Endothelial cell of hepatic sinusoid (primary cell): ENCODE measurements at regions not wholly inside any gene's neighbourhood (a gene's known extent, or its start where the extent isn't known, plus 50 kb on each side); places are given as distances from the start of the nearest gene placed in this dataset.
"Not testable (repeated sequence)": the region's sequence is repeated elsewhere in the genome, so short reads cannot be mapped to it uniquely, and the experiment has no call there.

Source experiments
- in situ Hi-C: cut with HindIII; loops from 2 replicates; pipeline ENCODE4 v1.10.0; 2017; ENCODE audit warnings: low sequenced_read_pairs

DNA sequence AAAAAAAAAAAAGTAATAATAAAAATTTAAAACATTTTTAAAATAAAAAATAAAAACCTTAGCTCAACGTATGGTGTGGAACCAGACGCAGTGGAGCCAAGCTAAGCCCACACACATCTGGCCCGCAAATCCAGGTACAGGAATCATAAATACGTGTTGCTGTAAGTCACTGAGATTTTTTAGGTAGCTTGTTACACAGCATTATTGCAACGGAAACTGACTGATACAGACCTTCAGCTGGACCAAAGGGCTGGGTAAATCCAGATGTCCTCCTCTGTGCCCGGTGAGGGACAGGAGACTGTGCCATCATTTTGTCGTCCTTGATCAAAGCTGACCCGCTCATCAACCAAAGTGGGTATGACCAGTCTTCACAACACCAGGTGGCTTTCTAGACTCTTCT is 104.9 kb downstream of the TMEM130 start:
- in situ Hi-C loops: loop anchor here (5.0 to 10.0 kb wide), 3 partner anchors 42 to 90 kb away; no protein-coding TSS in a partner anchor

DNA sequence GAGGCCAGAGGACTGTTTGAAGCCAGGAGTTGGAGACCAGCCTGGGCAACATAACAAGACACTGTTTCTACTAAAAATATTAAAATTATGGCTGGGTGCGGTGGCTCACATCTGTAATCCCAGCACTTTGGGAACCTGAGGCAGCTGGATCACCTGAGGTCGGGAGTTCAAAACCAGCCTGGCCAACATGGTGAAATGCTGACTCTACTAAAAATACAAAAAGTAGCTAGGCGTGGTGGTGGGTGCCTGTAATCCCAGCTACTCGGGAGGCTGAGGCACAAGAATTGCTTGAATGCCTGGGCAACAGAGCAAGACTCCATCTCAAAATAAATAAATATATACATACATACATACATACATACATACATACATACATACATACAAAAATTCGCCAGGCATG is 99.7 kb downstream of the TMEM130 start:
- in situ Hi-C loops: not testable (repeated sequence)

DNA sequence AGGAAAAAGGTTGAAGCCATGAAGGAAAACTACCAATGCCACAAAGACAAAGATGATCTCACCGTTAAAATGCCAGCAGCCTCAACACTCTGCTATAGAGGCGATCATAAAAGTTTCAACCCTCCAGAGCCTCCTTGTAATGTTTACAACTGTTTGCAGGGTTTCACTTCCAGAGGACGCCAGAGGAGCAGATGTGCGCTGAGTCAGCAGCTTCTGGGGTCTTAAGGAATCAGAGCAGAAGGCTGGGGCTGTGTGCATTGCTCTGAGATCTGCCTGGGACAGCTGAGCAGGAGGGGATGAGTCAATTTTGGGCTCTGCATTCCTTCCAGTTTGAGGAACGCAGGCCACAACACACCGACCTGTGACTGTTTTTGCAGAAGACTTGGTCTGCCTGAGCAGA is 98.3 kb downstream of the TMEM130 start:
- in situ Hi-C loops: no loop called here

DNA sequence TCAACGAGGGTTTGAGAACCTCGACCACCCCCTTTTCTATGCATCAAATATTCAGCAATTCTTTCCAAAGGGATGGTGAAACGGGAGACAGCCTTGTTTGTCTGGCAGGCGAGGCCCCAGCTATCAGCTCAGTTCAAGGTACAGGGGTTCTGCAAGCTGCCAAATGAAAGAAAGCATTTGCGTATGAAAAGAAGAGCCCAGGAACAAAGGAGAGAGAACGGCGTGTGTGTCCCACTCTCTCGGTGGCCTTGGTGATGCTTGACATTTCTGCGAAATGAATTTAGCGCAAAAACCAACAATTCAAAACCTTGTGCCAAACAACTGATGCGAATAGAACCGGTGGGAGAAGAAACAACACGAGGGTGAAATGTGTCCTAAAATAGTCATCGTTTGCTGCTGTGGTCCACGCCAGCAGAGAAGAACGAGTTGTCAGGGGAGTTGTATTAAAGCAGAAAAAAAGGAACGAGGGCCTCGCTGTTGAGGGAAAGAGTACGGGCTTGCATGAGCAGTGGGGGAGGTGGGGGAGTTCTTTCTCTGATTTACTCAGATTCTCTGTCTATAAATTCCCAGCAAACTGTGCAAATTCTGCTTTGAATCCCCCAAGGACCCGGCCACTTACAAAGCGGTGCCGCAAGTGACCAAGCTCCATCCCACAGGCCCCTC is 97.7 kb downstream of the TMEM130 start:
- in situ Hi-C loops: no loop called here

DNA sequence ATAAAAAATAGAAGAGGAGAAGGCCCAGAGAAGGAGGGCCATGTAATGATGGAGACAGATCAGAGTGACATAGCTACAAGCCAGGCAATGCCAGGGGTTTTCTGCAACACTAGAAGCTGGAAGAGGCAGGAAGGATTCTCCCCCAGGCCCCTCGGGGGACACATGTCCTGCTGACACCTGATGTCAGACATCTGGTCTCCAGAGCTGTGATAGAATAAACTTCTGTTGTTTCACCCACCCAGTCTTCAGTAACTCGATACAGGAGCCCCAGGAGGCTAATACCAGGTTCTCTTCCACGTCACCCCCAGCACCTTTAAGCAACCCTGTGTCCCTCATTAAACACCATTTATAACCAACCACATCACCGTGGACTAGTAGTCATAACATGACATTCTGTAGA is 94.9 kb downstream of the TMEM130 start:
- in situ Hi-C loops: no loop called here

DNA sequence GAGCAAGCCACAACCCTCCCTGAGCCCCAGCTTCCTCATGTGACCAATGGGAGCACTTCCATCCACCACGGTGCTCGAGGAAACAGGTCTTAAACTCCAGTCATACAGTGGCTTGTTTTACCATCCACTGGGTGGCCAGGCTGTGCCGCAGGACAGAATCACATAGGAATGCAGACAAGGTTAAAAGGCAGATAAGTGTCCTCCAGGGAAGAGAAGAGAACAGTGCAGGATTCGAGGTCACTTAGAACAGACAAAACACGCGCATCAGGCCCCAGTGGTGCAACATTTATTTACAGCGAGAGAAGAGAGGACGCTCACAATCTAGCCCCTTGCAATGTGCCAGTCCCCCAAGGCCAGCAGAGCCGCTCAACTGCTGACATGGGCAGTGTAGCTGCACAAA is 92.8 kb downstream of the TMEM130 start:
- in situ Hi-C loops: no loop called here

DNA sequence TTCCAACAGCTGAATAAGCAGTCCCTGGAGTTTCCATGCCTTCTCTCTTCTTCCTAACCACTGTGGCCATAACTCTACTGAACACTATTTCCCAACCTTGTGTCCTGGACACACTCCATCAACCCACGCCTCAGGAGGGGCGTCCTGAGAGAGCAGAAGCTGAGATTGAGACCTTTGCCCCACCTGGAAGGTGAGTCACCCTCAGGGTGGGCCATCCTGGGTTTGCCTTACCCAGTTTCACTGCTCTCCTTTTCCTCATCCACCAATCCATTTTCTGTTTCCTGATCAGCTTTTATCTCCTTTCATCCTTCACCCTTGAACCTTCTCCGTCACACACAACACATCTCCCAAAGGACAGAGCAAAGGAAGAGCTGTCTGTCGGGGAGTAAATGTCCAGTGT is 91.4 kb downstream of the TMEM130 start:
- in situ Hi-C loops: no loop called here

DNA sequence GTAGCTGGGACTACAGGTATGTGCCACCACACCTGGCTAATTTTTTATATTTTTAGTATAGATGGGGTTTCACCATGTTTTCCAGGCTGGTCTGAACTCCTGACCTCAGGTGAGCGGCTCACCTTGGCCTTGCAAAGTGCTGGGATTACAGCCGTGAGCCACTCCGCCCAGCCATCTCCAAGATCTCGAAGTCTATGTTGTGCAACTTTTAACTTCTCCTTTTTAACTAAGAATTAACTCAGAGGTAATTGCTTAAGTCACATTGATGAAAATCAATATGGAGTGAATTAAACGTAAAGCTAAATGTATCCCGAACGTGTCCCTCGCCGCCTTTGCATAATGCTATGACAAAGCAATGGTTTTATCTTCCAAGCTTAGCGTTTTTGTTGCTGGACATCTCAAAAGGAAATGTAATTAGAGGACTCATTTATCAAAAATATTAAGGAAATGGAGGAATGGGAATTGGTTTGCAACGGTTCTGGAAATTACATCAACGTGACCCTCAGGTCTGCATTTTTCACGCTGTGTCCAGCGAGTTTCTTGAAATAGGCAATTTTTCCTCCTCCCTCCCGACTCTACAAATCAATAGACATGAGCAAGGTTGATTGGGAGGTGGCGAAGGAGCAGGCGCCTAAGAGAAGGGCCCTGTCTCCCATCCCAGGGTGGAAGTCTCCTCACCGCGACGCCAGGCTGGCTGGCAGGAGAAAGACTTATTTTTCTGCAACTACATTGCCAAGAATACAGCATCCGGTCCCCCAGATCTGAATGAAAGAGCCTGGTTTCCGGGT is 89.8 kb downstream of the TMEM130 start:
- in situ Hi-C loops: no loop called here

DNA sequence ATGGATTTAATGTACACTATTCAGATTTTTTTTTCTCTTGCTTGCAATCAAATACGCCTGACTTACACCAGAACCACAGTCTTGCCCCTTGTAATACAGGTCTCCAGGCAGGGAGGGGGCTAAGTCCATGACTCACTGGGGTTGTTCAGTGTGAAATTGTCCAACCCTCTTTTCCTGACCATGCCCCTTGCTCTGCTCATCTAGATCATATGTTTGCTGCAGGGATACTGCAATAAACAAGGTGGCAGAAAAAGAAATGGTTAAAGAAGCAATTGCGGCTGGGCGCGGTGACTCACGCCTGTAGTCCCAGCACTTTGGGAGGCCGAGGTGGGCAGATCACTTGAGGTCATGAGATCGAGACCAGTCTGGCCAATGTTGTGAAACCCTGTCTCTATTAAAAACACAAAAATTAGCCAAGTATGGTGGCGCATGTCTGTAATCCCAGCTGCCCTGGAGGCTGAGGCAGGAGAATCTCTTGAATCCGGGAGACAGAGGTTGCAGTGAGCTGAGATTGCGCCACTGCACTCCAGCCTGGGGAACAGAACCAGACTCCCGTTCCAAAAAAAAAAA is 85.5 kb downstream of the TMEM130 start:
- in situ Hi-C loops: no loop called here

DNA sequence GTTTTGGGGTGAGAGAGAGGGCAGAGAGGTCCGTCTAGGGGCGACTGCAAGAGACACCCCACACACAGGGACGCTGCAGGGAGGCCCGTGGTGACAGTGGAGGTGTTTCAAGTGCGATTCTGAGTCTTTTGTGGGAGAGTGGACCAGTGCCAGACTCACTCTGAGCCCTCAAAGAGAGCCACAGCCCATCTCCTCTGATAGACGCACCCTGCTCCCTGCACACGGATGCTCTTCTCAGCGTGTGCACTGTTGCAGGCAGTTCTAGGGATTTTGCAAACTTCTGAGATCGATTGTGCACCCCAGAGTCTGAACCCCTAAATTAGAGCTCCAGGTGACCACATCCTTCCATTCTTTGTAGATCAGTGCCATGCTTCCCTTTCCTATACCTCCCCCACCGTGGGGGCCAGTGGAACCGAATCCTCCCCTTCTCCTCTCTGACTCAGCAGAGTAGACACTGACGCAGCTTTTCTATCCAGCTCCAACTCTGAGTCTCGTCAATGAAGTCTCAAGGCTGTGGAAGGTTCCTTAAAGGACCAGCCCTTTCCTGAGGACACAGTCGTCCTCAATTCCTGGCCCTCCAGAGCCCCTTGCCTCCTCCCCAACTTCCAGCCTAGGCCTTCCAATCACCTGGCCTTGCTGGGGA is 83.8 kb downstream of the TMEM130 start:
- in situ Hi-C loops: no loop called here

DNA sequence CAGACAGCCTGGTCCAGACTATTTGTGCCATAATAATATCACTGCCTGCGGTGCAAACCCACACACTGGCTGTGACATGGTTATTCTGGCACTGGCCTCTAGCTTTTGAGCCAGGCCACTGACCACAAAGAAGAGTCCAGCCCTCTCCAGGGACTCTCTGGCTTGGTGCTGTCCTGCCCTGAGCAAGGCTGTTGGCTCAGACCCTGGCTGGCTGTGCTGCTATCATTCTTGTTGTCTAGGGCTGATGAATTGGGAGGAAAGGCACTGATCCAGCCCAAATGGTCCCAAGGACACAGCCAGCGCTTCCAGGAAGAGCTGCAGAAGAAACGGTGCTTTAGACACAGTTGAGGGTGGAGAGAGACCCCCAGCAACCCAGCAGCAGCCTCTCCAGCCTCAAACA is 80.8 kb downstream of the TMEM130 start:
- in situ Hi-C loops: no loop called here

DNA sequence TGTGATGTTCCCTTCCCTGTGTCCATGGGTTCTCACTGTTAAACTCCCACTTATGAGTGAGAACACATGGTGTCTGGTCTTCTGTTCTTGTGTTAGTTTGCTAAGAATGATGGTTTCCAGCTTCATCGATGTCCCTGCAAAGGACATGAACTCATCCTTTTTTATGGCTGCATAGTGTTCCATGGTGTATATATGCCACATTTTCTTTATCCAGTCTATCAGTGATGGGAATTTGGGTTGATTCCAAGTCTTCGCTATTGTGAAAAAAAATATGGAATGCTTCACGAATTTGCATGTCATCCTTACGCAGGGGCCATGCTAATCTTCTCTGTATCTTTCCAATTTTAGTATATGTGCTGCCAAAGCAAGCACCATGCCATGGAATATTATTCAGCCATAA is 75.4 kb downstream of the TMEM130 start:
- in situ Hi-C loops: not testable (repeated sequence)

DNA sequence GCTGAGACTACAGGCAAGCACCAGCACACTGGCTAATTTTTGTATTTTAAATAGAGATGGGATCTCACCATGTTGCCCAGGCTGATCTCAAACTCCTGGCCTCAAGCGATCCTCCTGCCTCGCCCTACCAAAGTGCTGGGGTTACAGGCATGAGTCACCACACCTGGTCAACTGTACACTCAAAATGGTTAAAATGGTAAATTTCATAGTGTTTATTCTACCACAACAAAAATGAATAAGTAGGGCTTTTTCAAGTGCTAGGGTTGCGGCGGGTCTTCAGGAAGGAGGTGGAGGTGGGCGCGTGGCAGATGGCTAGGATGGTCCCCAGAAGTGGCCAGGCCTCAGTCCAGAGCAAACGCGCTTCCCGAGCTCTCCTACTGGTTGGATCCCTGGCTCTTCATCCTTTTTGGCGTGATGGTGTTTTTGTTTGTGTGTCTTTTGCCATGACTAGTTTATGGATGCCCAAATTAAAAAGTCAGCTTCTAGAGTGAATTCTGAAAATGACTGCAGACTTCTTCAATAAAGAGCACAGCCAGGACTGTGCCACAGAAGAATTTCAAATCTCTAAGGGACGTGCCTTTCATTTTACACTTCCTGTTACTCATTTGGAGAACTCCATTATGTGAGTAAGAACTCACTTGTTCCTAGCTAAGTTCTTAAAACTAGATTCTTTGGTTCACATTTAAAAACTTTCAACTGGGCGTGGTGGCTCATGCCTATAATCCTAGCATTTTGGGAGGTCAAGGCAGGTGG is 73.9 kb downstream of the TMEM130 start:
- in situ Hi-C loops: no loop called here
